ENCODE measurements at regions not wholly inside any gene's neighbourhood (a gene's known extent, or its start where the extent isn't known, plus 50 kb on each side); places are given as distances from the start of the nearest gene placed in this dataset.

- no peak for DNase-seq (ENCODE audit: low read depth in 1 of 2, low spot score in 1 of 2)
- TF ChIP-seq SPI1 (IDR thresholded peaks at IDR 0.05; ENCODE audit: borderline replicate concordance, low read depth) = no peak
- TF ChIP-seq, protein P1, sequence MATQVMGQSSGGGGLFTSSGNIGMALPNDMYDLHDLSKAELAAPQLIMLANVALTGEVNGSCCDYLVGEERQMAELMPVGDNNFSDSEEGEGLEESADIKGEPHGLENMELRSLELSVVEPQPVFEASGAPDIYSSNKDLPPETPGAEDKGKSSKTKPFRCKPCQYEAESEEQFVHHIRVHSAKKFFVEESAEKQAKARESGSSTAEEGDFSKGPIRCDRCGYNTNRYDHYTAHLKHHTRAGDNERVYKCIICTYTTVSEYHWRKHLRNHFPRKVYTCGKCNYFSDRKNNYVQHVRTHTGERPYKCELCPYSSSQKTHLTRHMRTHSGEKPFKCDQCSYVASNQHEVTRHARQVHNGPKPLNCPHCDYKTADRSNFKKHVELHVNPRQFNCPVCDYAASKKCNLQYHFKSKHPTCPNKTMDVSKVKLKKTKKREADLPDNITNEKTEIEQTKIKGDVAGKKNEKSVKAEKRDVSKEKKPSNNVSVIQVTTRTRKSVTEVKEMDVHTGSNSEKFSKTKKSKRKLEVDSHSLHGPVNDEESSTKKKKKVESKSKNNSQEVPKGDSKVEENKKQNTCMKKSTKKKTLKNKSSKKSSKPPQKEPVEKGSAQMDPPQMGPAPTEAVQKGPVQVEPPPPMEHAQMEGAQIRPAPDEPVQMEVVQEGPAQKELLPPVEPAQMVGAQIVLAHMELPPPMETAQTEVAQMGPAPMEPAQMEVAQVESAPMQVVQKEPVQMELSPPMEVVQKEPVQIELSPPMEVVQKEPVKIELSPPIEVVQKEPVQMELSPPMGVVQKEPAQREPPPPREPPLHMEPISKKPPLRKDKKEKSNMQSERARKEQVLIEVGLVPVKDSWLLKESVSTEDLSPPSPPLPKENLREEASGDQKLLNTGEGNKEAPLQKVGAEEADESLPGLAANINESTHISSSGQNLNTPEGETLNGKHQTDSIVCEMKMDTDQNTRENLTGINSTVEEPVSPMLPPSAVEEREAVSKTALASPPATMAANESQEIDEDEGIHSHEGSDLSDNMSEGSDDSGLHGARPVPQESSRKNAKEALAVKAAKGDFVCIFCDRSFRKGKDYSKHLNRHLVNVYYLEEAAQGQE (IDR thresholded peaks at IDR 0.05; ENCODE audit: insufficient replicate concordance, low read depth) = no peak
- H3K27ac ChIP-seq (replicated peaks) = no peak overlapping the region
- no peaks in the 10 kb centered on the region for H3K27me3 ChIP-seq (ENCODE audit: insufficient read depth, poor library complexity, severe bottlenecking)
- H3K4me3 ChIP-seq (replicated peaks; ENCODE audit: insufficient read depth, low read length) = no peak overlapping the region
These were observed 207.1 kb upstream of the POU3F2 start for GRCh38 chr6:98627129-98627775.

- DNase-seq (ENCODE audit: low read depth in 1 of 2, low spot score in 1 of 2) = no peak
- TF ChIP-seq, protein P2, sequence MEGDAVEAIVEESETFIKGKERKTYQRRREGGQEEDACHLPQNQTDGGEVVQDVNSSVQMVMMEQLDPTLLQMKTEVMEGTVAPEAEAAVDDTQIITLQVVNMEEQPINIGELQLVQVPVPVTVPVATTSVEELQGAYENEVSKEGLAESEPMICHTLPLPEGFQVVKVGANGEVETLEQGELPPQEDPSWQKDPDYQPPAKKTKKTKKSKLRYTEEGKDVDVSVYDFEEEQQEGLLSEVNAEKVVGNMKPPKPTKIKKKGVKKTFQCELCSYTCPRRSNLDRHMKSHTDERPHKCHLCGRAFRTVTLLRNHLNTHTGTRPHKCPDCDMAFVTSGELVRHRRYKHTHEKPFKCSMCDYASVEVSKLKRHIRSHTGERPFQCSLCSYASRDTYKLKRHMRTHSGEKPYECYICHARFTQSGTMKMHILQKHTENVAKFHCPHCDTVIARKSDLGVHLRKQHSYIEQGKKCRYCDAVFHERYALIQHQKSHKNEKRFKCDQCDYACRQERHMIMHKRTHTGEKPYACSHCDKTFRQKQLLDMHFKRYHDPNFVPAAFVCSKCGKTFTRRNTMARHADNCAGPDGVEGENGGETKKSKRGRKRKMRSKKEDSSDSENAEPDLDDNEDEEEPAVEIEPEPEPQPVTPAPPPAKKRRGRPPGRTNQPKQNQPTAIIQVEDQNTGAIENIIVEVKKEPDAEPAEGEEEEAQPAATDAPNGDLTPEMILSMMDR (IDR thresholded peaks at IDR 0.05; ENCODE audit: insufficient read depth, low read length) = no peak
- TF ChIP-seq, protein P1 (IDR thresholded peaks at IDR 0.05; ENCODE audit: insufficient replicate concordance, low read depth) = no peak
- TF ChIP-seq GABPA (IDR thresholded peaks at IDR 0.05; ENCODE audit: low read depth) = no peak
- TF ChIP-seq POLR2AphosphoS5 (IDR thresholded peaks at IDR 0.05; ENCODE audit: low read depth) = no peak
- TF ChIP-seq SPI1 (IDR thresholded peaks at IDR 0.05; ENCODE audit: borderline replicate concordance, low read depth) = no peak
- H3K27ac ChIP-seq (replicated peaks) = no peak overlapping the region
- H3K27me3 ChIP-seq (ENCODE audit: insufficient read depth, poor library complexity, severe bottlenecking) = no peaks in the 10 kb centered on the region
- no peak overlapping the region for H3K4me3 ChIP-seq (replicated peaks; ENCODE audit: insufficient read depth, low read length)
These were observed 200.5 kb upstream of the POU3F2 start for GRCh38 chr6:98633886-98634285.

- no peak for DNase-seq (ENCODE audit: low read depth in 1 of 2, low spot score in 1 of 2)
- H3K27me3 ChIP-seq (ENCODE audit: insufficient read depth, poor library complexity, severe bottlenecking) = no peaks in the 10 kb centered on the region
- H3K4me3 ChIP-seq (replicated peaks; ENCODE audit: insufficient read depth, low read length) = no peak overlapping the region
- TF ChIP-seq GABPA (IDR thresholded peaks at IDR 0.05; ENCODE audit: low read depth) (no peak), SPI1 (IDR thresholded peaks at IDR 0.05; ENCODE audit: borderline replicate concordance, low read depth) (no peak), POLR2AphosphoS5 (IDR thresholded peaks at IDR 0.05; ENCODE audit: low read depth) (no peak)
- TF ChIP-seq, protein P1 (IDR thresholded peaks at IDR 0.05; ENCODE audit: insufficient replicate concordance, low read depth) = no peak
- TF ChIP-seq, protein P2 (IDR thresholded peaks at IDR 0.05; ENCODE audit: insufficient read depth, low read length) = no peak
- H3K27ac ChIP-seq (replicated peaks) = no peak overlapping the region
These were observed 199.8 kb upstream of the POU3F2 start for GRCh38 chr6:98634569-98634968.

Measured in HL-60 (cell line).